ENCODE measurements at regions not wholly inside any gene's neighbourhood (a gene's known extent, or its start where the extent isn't known, plus 50 kb on each side); places are given as distances from the start of the nearest gene placed in this dataset.
A peak's percentile ranks its signal among the peaks of the same experiment; 100 is the strongest.
"Not testable (repeated sequence)": the region's sequence is repeated elsewhere in the genome, so short reads cannot be mapped to it uniquely, and the experiment has no call there.

- DNase-seq (ENCODE audit: insufficient read length, low spot score) (no peak), FAIRE-seq (peak; percentile 29)
- TF ChIP-seq CTCF (IDR thresholded peaks at IDR 0.05; ENCODE audit: insufficient read depth, missing control alignments): no peak
Observed at GRCh38 chr4:65227628-65228027, 442.7 kb downstream of the EPHA5 start.

- no peak for DNase-seq (ENCODE audit: insufficient read length, low spot score)
- TF ChIP-seq CTCF (IDR thresholded peaks at IDR 0.05; ENCODE audit: insufficient read depth, missing control alignments): no peak
- peak; percentile 55 for FAIRE-seq
Observed at GRCh38 chr4:65223601-65224000, 446.7 kb downstream of the EPHA5 start.

GRCh38 chr4:65223074-65223473, 447.2 kb downstream of the EPHA5 start:
- not testable (repeated sequence) for FAIRE-seq; DNase-seq (ENCODE audit: insufficient read length, low spot score)

- TF ChIP-seq CTCF (IDR thresholded peaks at IDR 0.05; ENCODE audit: insufficient read depth, missing control alignments): no peak
- FAIRE-seq: no peak
- no peak for DNase-seq (ENCODE audit: insufficient read length, low spot score)
Observed at GRCh38 chr4:65217179-65217578, 453.1 kb downstream of the EPHA5 start.

GRCh38 chr4:65202853-65203236, 467.4 kb downstream of the EPHA5 start:
- no peak for TF ChIP-seq CTCF (IDR thresholded peaks at IDR 0.05; ENCODE audit: insufficient read depth, missing control alignments)
- FAIRE-seq: no peak
- DNase-seq (ENCODE audit: insufficient read length, low spot score): no peak

GRCh38 chr4:65202165-65202852, 468.0 kb downstream of the EPHA5 start:
- no peak for TF ChIP-seq CTCF (IDR thresholded peaks at IDR 0.05; ENCODE audit: insufficient read depth, missing control alignments)
- DNase-seq (ENCODE audit: insufficient read length, low spot score) (no peak), FAIRE-seq (no peak)

GRCh38 chr4:65195666-65196065, 474.6 kb downstream of the EPHA5 start:
- FAIRE-seq (no peak), DNase-seq (ENCODE audit: insufficient read length, low spot score) (no peak)
- TF ChIP-seq CTCF (IDR thresholded peaks at IDR 0.05; ENCODE audit: insufficient read depth, missing control alignments): no peak

- no peak for DNase-seq (ENCODE audit: insufficient read length, low spot score)
- TF ChIP-seq CTCF (IDR thresholded peaks at IDR 0.05; ENCODE audit: insufficient read depth, missing control alignments): no peak
- no peak for FAIRE-seq
Observed at GRCh38 chr4:65195002-65195401, 475.3 kb downstream of the EPHA5 start.

Measured in D721Med (cell line).